Activated CD4-positive, alpha-beta T cell treated with anti-CD3 and anti-CD28 coated beads, Interleukin-10, Interleukin-2, amounts not matched to agents 100 ng/mL and 50 ng/mL, durations not matched to agents 16 hours and 8 hours (primary cell): ENCODE measurements at regions not wholly inside any gene's neighbourhood (a gene's known extent, or its start where the extent isn't known, plus 50 kb on each side); places are given as distances from the start of the nearest gene placed in this dataset.

Experiments
- DNase-seq: peaks from one replicate; pipeline ENCODE4 v3.0.0-alpha.2; 2020

DNA sequence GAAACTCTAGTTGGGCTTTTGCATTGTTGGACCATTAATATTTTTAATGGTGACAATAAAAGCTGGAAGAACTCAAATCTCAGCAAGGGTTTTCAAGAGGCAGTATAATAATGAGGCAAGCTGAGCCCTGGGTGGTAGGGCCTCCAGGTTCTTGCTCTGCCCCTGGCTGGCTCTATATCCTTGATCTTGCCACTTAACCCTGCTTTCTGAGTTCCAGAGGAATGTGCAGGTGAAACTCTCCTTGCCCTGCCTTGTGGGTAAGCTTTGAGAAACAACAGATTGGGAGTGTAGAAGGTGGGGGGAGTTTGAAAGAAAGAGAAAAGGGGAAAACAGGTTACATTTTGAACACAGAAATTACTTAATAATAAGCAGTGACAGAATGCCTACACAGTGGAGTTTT, 103.3 kb upstream of the MAP4K3 start:
- DNase-seq = no peak

DNA sequence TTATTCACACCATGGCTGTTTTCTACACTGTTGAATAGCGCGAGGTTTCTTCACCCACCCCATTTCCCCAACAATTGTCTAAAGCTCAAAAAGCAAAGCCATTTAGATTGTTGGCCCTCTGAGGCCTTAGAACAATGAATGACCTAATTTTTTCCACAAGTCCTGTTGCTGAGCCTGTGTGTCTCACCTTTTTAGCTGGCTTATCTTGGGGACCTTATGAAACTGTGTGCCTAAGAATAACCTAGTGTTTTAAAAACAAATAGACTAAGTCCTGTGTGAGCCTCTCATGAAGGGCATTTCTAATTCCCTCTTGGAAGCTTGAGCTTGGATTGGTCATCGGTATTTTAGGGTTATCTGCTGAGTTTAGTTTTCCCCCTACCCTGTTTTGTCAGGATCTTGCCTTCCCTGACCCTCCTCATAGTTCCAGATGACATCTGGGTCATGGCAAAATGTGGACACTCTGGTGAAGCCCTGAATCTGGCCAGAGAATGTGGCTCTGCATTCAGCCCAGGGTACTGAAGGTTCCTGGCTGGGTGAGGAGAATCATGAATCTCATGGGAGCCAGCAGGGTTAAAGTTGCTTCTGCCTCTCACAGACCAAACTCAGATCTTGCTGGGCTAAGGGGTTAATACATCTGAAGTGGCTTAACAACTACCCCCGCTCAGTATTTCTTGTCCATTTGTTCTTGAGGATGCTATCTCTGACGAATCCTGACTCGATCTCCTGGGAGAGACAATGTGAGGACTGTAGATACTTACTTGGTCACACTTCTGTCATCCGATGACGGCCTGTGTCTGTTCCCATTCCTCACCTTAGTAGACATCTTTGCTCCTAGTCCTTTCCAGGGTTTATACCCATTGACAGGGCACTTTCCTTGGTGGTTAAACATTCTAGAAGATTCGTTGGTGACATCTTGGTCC, 104.2 kb upstream of the MAP4K3 start:
- DNase-seq = no peak

DNA sequence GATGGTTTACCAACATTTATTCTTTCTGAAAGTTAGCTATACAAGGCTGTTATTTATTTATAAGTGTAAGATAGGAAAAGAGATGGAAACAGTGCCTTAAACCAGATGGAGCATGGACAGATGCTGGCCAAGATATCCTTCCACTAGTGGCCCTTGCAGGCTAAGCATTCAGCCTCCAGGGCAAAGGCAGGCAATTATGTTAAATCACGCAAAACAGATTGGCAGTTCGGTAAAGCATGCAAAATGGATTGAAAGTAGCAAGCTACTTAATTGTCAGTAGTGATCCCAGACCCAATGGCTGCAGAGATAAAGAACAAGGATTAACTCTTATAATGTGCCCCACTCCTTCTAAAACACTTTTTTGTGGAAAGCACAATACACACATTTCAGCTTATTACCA, 105.4 kb upstream of the MAP4K3 start:
- DNase-seq = no peak

DNA sequence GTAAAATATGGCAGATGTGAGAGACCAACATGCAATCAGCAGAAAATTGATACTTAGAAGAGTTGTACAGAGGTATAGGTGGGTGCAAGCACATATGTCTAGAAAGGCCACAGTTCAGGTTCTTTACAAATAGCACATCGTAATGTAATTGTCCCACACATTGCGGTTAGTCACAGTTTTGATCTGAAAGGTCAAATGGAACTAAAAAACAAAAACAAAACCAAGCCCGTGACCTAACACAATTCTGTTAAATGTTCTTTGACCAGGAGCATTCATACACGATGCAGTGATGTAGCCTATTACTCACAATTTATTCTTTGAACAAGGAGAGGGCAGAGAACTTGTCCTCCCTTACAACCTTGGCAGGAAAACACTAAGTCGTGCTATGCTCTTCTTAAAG, 108.9 kb upstream of the MAP4K3 start:
- no peak for DNase-seq

DNA sequence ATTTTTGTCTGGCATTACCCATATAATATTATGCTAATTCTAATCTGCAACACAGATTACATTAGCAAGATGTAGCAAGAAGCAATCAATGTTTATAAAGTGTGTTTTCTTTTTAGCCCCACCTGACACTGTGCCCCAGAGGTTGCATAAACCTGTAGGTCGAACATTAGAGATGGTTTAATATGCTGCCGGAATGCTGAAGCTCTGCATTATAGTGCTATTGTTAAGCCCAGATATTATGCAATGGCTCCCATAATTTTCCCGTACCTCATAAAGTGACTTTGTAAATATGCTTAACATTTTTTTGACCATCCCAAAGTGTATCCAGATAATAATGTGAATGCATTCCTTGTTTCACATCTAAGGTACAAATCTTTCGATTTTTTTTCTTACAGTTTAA, 109.3 kb upstream of the MAP4K3 start:
- no peak for DNase-seq

DNA sequence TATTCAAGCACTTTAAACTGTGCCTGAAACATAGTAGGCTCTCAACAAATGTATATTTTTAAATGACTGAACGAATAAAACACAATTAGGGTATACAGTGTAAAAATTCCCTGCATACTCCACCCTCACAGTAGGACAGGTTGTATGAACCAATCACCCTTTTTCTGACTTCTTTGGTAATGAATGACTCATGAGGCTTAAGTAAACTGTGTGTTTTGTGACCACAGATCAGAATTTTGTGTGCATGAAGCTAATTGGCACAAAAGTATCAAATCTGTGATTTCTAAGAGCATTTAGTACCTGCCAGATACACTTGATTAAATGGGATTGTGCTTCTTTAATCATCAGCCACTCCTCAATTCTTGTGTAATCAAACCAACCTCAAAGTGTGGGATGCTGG, 109.9 kb upstream of the MAP4K3 start:
- no peak for DNase-seq

DNA sequence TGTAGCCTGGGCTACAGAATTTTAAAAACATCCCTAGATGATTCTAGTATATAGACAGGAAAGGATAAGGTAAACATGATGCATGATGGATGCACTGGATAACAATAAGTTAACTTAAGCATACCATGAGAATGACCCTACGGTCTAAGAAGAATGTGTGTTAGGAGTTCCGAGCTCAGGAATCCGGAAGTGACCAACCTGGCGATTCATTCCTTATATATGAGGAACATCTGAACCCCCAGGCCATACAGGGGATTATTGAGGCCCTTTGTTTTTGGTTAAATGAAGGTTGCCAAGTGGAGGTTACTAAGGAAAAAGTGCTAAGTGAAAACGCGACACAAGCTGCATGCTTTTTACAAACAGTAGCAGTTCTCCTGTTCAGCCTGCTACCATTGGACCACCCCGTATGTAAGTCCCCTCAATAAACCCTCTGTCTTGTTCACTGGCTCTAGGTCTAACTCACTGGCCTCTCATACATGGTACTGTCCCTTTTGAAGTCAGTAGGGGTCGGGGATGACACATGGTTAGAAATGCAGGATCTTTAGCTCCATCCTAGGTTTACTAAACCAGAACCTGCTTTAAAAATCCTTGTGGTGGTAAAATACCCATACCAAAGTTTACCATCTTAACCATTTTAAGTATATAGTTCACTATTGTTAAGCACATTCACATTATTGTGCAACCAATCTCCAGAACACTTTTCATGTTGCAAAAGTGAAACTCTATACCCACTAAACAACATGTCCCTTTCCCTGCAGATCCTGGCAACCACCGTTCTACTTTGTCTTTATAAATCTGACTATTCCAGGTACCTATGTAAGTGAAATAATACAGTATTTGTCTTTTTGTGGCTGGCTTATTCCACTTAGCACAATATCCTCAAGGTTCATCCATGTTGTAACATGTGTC, 111.0 kb upstream of the MAP4K3 start:
- no peak for DNase-seq

DNA sequence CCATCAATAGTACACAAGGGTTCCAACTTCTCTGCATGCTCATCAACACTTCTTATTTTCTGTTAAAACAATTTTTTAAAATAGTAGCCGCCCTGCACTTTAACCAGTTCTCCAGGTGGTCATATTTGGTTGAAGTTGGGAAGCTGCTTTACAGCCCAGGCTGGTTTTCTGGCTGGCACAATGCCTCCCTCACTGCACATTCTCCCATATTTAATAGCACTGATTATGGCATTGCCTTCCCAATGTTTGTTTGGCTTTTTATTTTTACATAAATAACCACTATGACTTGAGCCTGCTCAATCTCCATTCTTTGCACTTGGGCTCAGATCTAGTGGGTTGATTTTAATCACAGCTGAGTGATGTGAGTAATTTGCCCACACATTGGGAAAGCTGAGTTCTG, 111.9 kb upstream of the MAP4K3 start:
- no peak for DNase-seq

DNA sequence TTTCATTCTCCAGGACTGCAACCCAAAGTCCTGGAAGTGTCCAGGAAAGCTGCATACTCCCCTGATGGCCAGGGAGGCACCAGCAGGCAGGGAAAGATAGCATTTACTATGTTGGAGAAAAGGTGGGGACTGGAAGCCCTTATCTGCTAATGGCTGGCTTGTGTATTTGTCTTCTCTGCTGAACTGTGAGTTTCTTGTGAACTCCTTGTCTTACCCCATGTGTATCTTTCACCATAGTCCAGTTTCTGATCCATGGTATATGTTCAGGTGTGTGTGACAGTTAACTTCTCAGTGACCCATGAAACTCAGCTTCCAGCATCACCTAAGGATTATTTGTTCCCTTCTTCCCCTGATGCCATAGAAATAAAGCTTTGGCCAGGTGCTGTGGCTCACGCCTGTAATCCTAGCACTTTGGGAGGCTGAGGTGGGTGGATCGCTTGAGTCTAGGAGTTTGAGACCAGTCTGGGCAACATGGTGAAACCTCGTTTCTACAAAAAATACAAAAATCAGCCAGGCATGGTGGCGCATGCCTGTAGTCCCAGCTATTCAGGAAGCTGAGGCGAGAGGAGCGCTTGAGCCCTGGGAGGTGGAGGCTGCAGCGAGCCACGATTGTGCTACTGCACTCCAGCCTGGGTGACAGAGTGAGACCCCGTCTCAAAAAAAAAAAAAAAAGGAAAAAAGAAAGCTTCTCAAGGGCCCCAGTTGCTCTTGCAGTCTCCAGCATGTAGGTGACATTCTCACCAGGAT, 112.8 kb upstream of the MAP4K3 start:
- DNase-seq = no peak

DNA sequence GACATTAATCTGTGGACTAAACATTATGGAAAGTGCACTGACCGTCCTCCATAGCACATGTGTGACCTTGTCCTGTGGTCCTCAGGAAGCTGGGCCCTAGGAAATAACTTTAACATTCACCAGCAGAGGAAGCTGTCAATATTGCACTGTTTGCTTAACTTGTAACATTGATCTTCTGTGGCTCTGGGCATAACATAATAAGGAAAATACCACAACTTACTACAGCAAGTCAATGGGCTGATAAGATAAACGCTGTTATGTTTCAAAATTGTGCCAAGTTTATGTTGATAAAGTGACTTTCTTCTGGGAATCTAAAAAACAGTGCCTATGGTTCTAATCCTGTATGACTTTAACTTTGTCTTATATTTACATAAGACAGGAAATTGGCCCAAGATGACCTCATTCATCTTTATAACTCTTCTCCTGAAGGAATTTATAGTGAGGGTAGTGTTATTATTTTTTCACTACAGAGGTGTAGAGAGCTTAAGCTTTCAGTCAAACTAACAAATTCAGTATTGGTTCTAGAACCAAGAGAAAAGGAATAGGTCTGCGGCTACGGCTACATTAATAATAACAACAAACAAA, 113.7 kb upstream of the MAP4K3 start:
- no peak for DNase-seq

DNA sequence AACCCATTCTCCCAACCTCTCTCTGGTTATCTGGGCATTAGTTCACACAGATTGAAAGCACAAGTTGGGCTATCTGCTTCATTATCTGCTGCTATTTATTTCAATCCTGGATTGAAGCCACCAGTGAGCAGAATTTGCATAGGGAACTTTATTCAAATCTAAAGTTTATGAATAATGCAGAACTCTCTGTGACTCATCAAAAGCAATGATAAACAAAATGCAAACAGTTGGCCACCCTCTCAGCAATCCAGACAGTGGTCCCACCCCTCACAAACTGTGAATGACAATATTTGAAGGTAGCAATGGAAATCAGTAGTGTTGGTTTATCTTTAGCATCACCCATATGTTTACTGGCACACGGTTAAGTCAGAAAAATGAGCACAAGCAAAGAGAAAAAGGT, 106.8 kb upstream of the TMEM178A start:
- DNase-seq = no peak

DNA sequence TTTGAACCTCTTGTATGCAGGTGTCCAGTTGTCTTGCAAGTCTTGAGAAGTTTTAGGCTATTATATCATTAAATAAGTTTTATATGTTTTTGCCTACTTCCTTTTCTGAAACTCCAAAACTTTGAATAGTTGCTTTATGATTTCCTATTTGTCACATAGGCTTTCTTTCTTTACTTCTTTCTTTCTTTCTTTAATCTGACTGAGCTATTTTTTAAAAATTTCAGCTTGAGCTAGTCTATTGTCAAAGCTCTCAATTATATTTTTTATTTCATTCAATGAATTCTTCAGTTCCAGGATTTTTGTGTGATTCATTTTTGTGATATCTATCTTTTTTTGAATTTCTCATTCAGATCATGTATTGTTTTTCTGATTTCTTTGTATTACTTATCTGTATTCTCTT, 102.1 kb upstream of the TMEM178A start:
- no peak for DNase-seq

DNA sequence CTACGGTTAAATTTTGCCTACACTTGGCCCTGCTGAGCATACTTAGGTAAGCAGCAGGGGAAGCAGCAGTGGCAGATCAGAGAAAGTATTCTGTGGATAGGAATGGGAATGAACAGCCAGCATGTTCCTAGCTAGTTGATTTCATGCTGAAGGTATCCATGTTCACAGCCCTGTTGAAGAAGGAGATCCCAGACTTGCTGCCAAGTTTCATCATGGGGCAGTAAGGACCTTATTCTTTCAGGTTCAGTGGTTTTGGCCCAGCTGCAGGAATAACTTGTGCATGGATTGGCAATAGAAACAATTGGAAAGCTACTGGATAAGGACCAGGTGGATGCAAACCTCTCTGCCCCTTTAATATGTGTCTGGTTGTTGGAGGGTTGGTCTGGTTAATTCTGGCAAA, 98.2 kb upstream of the TMEM178A start:
- DNase-seq = no peak

DNA sequence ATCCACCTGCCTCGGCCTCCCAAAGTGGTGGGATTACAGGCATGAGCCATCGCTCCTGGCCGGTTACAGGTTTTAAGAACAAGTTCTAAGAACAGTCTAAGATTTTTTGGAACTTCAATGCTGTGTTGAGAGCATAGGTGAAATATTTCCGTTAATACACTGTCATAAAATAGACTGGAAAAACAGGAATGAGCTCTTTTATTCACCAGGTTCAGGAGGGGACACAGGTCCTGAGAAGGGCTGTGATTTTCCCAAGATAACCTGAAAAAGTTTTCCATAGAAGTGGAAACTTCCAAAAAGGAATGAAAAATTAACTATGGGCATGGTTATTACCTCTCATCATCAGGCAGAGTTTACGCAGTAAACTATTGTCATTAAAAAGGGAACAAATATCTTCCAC, 97.6 kb upstream of the TMEM178A start:
- DNase-seq = no peak

DNA sequence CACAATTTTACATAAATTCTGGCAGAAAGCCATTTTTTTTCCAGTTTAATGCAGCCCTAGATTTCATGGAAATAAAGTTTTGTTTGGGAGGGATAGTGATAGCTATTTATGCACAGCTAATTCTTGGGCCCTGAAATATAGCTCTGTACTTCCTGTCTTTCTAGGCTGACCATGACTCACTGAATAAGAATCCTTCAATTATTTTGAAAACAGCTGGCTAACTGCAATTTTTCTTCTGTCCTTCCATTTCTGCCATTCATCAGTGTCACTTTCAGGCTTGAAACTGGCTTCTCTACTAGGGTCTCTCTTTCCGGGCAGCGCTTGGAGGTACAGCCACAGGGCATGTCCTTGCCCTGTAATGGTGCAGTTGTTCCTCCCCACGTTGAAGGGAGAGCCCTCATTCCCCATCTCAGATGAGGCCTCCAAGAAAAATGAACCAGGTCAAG, 97.1 kb upstream of the TMEM178A start:
- DNase-seq = no peak

DNA sequence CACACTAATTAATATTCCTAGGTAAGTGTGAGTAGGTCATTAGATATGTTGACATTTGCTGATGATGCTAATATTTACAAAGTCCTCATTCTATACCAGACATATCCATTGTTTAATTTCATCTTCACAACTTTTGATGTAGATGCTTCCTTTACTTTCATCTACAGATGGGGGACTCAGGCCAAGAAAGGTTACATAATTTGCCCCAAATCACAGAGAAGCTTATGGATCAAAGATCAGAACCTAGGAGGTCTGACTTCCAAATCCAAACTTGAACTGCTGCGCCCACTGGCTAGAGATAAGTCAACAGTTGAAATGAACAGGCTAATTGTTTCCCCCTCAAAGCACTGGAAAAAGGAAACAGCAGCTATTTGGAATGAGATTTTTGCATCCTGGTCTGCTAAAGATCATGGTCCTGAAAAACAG, 95.6 kb upstream of the TMEM178A start:
- no peak for DNase-seq

DNA sequence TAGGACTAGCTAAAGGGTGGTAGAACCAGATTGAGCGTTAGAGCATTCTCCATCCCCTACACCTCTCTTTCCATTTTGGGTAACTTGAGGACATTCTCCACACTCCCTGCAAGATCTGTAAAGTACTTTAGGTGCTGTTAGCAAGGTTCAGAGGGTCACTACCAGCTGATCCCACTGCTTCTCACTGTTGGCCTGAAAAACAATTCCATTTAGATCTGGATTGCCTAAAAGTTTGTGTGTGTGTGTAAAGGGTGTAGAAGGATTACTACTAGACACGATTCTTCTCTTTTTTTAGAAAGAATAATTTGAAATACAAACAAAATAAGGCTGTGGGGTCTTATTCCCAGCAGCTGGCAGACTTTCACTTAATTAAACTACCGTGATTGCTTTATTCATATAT, 95.1 kb upstream of the TMEM178A start:
- DNase-seq = no peak

DNA sequence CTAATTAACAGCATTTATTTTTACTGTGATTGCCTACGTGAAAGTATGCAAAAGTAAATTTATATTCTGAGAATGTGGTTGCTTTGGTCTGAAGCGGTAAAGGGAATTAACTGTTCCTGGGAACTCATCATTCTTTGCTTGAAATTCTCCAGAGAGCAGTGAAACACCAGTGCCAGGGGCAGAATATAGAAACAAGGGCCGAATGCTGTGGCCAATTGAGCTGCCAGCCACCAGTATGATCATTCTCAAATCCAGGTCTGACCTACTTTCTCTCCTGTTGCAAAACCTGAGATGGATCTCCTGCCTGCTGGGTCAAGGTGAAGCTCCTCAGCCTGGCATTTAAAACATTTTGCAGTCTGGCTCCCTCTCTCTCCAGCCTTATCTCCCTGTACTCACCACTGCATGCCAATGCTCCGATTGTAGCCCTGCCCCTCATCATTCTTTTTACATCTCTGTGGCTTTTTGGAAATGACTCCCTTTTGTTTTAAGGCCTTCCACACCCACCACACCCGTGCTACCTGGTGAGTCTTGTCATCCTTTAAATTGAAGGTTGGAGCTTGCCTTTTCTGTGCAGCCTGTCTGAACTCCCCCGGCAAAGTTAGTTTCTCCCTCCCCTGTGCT, 94.5 kb upstream of the TMEM178A start:
- no peak for DNase-seq

DNA sequence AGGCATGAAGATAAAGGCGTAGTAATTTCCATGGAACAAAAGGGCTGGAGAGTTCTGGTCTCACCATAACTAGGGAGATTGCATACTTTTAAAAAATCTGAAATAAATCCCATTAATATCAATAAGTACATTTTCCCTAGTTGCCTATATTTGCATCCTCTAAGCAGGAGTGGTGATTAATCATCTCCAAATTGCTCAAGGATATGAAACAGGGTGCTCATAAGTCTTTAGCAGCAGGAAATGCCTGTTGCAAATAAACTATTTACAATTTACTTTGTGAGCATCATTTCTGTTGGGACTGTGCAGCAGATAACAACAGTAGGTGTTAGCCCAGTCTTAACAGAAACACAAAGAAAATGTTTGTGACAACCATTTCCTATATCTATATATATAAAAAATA, 92.4 kb upstream of the TMEM178A start:
- DNase-seq = no peak

DNA sequence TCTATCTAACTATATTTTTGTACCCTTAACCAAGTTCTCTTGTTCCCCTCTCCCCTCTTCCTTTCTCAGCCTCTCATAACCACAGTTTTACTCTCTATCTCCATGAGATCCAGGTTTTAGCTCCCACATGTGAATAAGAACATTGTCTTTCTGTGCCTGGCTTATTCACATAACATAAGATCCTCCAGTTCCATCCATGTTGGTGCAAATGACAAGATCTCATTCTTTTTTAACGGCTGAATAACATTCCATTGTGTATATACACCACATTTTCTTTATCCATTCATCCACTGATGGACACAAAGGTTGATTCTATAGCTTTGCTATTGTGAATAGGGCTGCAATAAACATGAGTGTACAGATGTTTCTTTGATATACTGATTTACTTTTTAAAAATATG, 83.9 kb upstream of the TMEM178A start:
- no peak for DNase-seq

DNA sequence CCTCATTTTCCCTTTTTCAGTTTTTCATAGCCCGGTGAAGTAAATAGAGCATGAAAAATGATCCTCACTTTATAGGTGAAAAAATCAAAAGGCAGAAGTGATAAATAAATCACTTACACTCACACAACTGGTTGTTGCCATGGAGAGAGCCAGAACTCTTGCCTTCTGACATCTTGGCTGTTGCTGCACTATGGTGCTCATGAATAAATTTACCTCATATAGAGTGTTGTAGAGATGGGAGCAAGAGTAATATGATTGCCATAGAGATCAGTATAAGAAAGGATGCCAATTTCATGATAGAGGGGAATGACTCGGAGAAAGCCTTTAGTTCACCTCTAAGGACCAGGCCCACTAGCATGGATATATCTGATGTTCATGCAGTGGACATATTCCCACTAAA, 82.5 kb upstream of the TMEM178A start:
- DNase-seq = no peak

DNA sequence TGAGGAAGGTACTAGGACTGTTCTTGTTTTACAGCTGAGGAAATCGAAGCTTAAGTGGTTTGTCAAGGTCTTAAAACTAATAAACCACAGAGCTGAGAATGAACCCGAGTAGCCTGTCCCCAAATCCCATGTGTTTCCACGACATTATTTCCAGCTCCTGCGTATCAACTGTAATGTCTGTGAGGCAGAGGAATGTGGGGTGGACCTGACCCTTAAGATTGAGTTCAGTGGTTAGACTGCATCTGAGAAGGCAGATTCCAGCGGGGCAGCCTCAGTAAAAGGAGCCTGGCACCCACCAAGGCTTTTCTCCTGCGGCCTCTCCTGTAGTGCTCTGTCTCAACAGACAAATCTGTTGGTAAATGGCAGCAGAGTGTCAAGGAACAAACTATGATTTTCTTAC, 81.9 kb upstream of the TMEM178A start:
- DNase-seq = no peak
